Kidney (tissue), 13 donors: ENCODE measurements at regions not wholly inside any gene's neighbourhood (a gene's known extent, or its start where the extent isn't known, plus 50 kb on each side); places are given as distances from the start of the nearest gene placed in this dataset.

Experiments
- DNase-seq, 5 donors: peaks; one replicate each; pipeline ENCODE4 v3.0.0-alpha.2; 2013 to 2020
- FAIRE-seq: peaks from 2 replicates; lab custom pipeline; 2012; peaks lifted over from hg19 to GRCh38; lab: Jason Lieb, UNC
- H3K27ac ChIP-seq, 2 donors: one replicate each; pipeline ENCODE4 v1.7.0; 2013; ENCODE audit warnings: low read depth in 2 of 2, low read length in 2 of 2, inconsistent platforms in 1 of 2
- H3K27me3 ChIP-seq: one replicate; pipeline ENCODE4 v1.7.1; 2013; ENCODE audit warnings: low read length, inconsistent platforms; ENCODE audit not compliant: control insufficient read depth, insufficient read depth
- H3K36me3 ChIP-seq, 3 donors: one replicate each; pipeline versions ENCODE4 v1.7.0 to v1.7.1; 2013; ENCODE audit warnings: low read length in 3 of 3, control low read depth in 1 of 3, inconsistent platforms in 1 of 3; ENCODE audit not compliant: insufficient read depth in 3 of 3, control insufficient read depth in 2 of 3
- H3K4me1 ChIP-seq, 3 donors: one replicate each; pipeline versions ENCODE4 v1.7.0 to v1.7.1; 2013; ENCODE audit warnings: low read length in 3 of 3, inconsistent platforms in 1 of 3, low read depth in 1 of 3; ENCODE audit not compliant: control insufficient read depth in 2 of 3, insufficient read depth in 2 of 3
- H3K4me3 ChIP-seq, 3 donors: one replicate each; pipeline versions ENCODE4 v1.7.0 to v1.8.1; 2013; ENCODE audit warnings: low read length in 3 of 3, control low read depth in 1 of 3, inconsistent platforms in 1 of 3
- H3K9ac ChIP-seq, 3 donors: one replicate each; pipeline versions ENCODE4 v1.7.0 to v1.7.1; 2013; ENCODE audit warnings: low read length in 3 of 3, control low read depth in 1 of 3, inconsistent platforms in 1 of 3
- H3K9me3 ChIP-seq, 3 donors: one replicate each; pipeline versions ENCODE4 v1.7.0 to v1.7.1; 2013; ENCODE audit warnings: low read length in 3 of 3, control low read depth in 1 of 3, inconsistent platforms in 1 of 3; ENCODE audit not compliant: control insufficient read depth in 2 of 3, insufficient read depth in 1 of 3
- intact Hi-C: fragments of 100-400 bp; cut with DNase I; formaldehyde crosslinking; loops from one replicate; pipeline ENCODE4 v1.11.1; 2022
- TF ChIP-seq, protein P1 (sequence below): IDR thresholded peaks from 3 replicates; pipeline ENCODE4 v1.5.1; 2012; ENCODE audit warnings: mild to moderate bottlenecking, moderate library complexity, borderline replicate concordance; ENCODE audit not compliant: insufficient read depth; ENCODE audit errors: extremely low read depth
- donor health status: control.
- donor health status: control.
- donor health status: control.
- donor health status: control.
- donor health status: control.
- donor health status: DM: yes; HTN: yes; CAD: no.
- donor health status: Normal renal cell carcinoma (clear cell type).

DNA sequence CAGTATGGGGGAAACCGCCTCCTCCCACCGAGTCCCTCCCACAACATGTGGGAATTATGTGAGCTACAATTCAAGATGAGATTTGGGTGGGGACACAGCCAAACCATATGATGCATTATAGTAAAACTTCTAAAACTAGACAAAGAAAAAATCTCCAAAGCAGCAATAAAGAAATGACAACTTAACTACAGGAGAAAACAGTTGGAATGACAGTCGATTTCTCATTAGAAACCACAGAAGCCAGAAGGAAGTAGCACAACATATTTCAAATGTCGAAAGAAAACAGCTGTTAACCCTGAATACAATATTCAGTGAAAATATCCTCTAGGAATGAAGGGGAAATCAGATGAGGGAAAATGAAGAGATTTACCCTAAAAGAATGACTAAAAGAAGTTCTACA lies 53.5 kb upstream of the TCF4 start:
- DNase-seq: no peak
- TF ChIP-seq, protein P1, sequence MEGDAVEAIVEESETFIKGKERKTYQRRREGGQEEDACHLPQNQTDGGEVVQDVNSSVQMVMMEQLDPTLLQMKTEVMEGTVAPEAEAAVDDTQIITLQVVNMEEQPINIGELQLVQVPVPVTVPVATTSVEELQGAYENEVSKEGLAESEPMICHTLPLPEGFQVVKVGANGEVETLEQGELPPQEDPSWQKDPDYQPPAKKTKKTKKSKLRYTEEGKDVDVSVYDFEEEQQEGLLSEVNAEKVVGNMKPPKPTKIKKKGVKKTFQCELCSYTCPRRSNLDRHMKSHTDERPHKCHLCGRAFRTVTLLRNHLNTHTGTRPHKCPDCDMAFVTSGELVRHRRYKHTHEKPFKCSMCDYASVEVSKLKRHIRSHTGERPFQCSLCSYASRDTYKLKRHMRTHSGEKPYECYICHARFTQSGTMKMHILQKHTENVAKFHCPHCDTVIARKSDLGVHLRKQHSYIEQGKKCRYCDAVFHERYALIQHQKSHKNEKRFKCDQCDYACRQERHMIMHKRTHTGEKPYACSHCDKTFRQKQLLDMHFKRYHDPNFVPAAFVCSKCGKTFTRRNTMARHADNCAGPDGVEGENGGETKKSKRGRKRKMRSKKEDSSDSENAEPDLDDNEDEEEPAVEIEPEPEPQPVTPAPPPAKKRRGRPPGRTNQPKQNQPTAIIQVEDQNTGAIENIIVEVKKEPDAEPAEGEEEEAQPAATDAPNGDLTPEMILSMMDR: no peak
- Histone ChIP-seq H3K4me1 (no peaks in the 10 kb centered on the region), H3K9me3 (peaks cover 0 to 2% (median 0%) of the 10 kb centered on the region in 3 donors), H3K9ac (no peak overlapping the region), H3K36me3 (no peaks in the 10 kb centered on the region), H3K27me3 (no peaks in the 10 kb centered on the region), H3K4me3 (no peak overlapping the region), H3K27ac (no peak overlapping the region)
- no peak for FAIRE-seq
- intact Hi-C loops: no loop called here
